Bronchial epithelial cell (primary cell): ENCODE measurements at regions not wholly inside any gene's neighbourhood (a gene's known extent, or its start where the extent isn't known, plus 50 kb on each side); places are given as distances from the start of the nearest gene placed in this dataset.
A peak's percentile ranks its signal among the peaks of the same experiment; 100 is the strongest.

Experiments used
- DNase-seq: peaks from one replicate; pipeline ENCODE4 v3.0.0-alpha.2; 2010; ENCODE audit warnings: low read depth
- FAIRE-seq: peaks from 2 replicates; lab custom pipeline; 2011; peaks lifted over from hg19 to GRCh38; lab: Jason Lieb, UNC
- H3K27me3 ChIP-seq: 2 replicates; pipeline ENCODE4 v1.5.1; 2011; ENCODE audit warnings: low read length; ENCODE audit not compliant: control insufficient read depth, insufficient read depth
- H3K36me3 ChIP-seq: 2 replicates; pipeline ENCODE4 v1.5.1; 2011; ENCODE audit warnings: low read length; ENCODE audit not compliant: control insufficient read depth, insufficient read depth
- H3K4me3 ChIP-seq: 2 replicates; pipeline ENCODE4 v1.5.1; 2011; ENCODE audit warnings: mild to moderate bottlenecking, low read depth, low read length, control low read depth
- CTCF ChIP-seq: IDR thresholded peaks from 2 replicates; pipeline ENCODE4 v1.5.1; 2011; ENCODE audit warnings: mild to moderate bottlenecking, moderate library complexity, low read length, control low read depth, inconsistent platforms; ENCODE audit not compliant: insufficient read depth, severe bottlenecking

GRCh38 chr11:11782532-11783110 is 59.2 kb upstream of the USP47 start:
- Histone ChIP-seq H3K27me3 (peaks cover 3% of the 10 kb centered on the region), H3K4me3 (no peak overlapping the region), H3K36me3 (no peaks in the 10 kb centered on the region)
- DNase-seq: peak; percentile 51
- no peak for TF ChIP-seq CTCF
- FAIRE-seq: peak; percentile 58

- no peak for TF ChIP-seq CTCF
- Histone ChIP-seq H3K27me3 (peaks cover 7% of the 10 kb centered on the region), H3K36me3 (no peaks in the 10 kb centered on the region), H3K4me3 (no peak overlapping the region)
- FAIRE-seq (peak; percentile 58), DNase-seq (no peak)
Measured at GRCh38 chr11:11780858-11781257, 60.9 kb upstream of the USP47 start.

GRCh38 chr11:11779975-11780374 is 61.8 kb upstream of the USP47 start:
- Histone ChIP-seq H3K36me3 (no peaks in the 10 kb centered on the region), H3K4me3 (no peak overlapping the region), H3K27me3 (peaks cover 9% of the 10 kb centered on the region)
- FAIRE-seq: no peak
- DNase-seq: no peak
- TF ChIP-seq CTCF: no peak

GRCh38 chr11:11777897-11778296 is 63.9 kb upstream of the USP47 start:
- no peak for TF ChIP-seq CTCF
- Histone ChIP-seq H3K27me3 (peaks cover 9% of the 10 kb centered on the region), H3K36me3 (no peaks in the 10 kb centered on the region), H3K4me3 (no peak overlapping the region)
- peak; percentile 26 for DNase-seq
- FAIRE-seq: no peak

GRCh38 chr11:11776714-11777113 is 65.1 kb upstream of the USP47 start:
- Histone ChIP-seq H3K27me3 (peaks cover 11% of the 10 kb centered on the region), H3K36me3 (no peaks in the 10 kb centered on the region), H3K4me3 (no peak overlapping the region)
- FAIRE-seq (no peak), DNase-seq (no peak)
- TF ChIP-seq CTCF: no peak

GRCh38 chr11:11774928-11775327 is 66.8 kb upstream of the USP47 start:
- FAIRE-seq: no peak
- TF ChIP-seq CTCF: no peak
- peaks cover 11% of the 10 kb centered on the region for H3K27me3 ChIP-seq

More at GRCh38 chr11:11774928-11775327, 66.8 kb upstream of the USP47 start:
- no peak for DNase-seq
- Histone ChIP-seq H3K4me3 (no peak overlapping the region), H3K36me3 (no peaks in the 10 kb centered on the region)
